Left ventricle myocardium inferior (tissue), 1 donor: ENCODE measurements at regions not wholly inside any gene's neighbourhood (a gene's known extent, or its start where the extent isn't known, plus 50 kb on each side); places are given as distances from the start of the nearest gene placed in this dataset.

Experiments
- DNase-seq: peaks from one replicate; pipeline ENCODE4 v3.0.0-alpha.2; 2020
- H3K27ac ChIP-seq: fragments of 200-600 bp; replicated peaks from 2 replicates; pipeline ENCODE4 v1.8.0; 2021
- H3K27me3 ChIP-seq: fragments of 200-600 bp; 2 replicates; pipeline ENCODE4 v1.8.0; 2021; ENCODE audit warnings: low read depth
- H3K36me3 ChIP-seq: fragments of 200-600 bp; 2 replicates; pipeline ENCODE4 v1.8.0; 2021
- H3K4me1 ChIP-seq: fragments of 200-600 bp; 2 replicates; pipeline ENCODE4 v1.8.0; 2021
- H3K4me3 ChIP-seq: fragments of 200-600 bp; 2 replicates; pipeline ENCODE4 v1.8.0; 2021; ENCODE audit warnings: mild to moderate bottlenecking, moderate library complexity
- H3K9me3 ChIP-seq: fragments of 200-600 bp; replicated peaks from 2 replicates; pipeline ENCODE4 v1.8.0; 2021
- CTCF ChIP-seq: fragments of 200-600 bp; IDR thresholded peaks from 2 replicates; pipeline ENCODE4 v1.8.0; 2021; ENCODE audit warnings: antibody characterized with exemption, mild to moderate bottlenecking, borderline replicate concordance
- intact Hi-C: fragments of 100-400 bp; cut with micrococcal nuclease; formaldehyde crosslinking; loops from one replicate; pipeline ENCODE4 v1.11.0; 2022
- donor health status: DM: no; HTN: yes; CAD: no; lungs with severe emphysema.

DNA sequence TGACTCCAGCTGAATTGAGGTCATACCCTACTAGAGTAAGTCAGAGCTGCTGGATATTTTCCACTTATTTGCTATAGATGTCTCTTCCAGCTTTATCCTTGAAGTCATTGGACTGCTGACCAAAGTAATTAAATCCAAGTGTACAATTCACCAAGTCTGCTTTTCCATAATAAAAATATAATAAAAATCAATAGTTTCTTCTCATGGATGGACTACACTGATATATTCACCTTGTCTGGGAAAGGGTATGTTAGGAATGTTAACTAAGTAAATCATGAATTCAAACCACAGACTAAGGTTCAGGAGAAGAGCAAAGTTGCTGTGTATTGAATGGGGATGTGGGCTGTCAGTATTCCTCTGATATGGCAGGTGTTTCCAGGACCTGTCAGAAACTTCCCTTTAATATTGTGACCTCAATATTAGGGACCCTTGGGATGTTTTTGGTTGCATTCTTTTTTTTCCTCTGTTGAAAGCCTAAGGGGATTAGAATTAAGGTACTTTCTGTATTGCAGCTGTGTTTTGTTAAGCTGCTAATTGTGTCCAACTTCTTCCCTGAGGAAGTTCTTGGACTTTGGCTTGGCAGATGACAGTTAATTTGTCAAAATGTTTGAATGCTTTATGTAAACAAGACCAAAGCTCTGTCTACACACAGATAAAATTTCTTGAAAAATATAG is 284.0 kb downstream of the ATP23 start:
- no peaks in the 10 kb centered on the region for H3K27me3 ChIP-seq
- no peak for DNase-seq
- intact Hi-C loops, result no loop called here
- H3K36me3 ChIP-seq, result no peaks in the 10 kb centered on the region
- no peak for TF ChIP-seq CTCF
- no peak overlapping the region for H3K27ac ChIP-seq
- H3K9me3 ChIP-seq, result peaks cover 7% of the 10 kb centered on the region
- peaks cover 6% of the 10 kb centered on the region for H3K4me1 ChIP-seq
- no peak overlapping the region for H3K4me3 ChIP-seq

DNA sequence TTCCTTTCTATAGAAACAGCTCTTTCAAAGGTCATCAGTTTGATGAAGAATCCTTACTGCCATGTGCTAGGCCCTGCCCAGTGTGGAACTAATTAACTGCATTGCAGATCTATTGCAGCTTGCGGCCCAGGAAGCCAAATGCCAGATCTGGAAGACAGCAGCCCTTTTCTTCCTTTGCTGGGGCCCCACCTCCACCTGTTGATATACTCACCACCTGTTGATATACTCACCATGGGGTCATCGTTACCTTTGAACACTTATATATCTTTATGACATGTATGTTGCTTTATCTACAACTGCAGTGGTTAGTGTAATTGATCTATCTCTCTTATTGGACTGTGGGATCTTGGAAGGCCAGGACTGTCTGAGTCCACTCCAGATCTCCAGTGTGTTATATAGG is 292.5 kb downstream of the ATP23 start:
- peaks cover 4% of the 10 kb centered on the region for H3K9me3 ChIP-seq
- H3K36me3 ChIP-seq, result no peaks in the 10 kb centered on the region
- TF ChIP-seq CTCF, result no peak
- H3K4me1 ChIP-seq, result peaks cover 7% of the 10 kb centered on the region
- intact Hi-C loops, result no loop called here
- H3K4me3 ChIP-seq, result no peak overlapping the region
- no peak for DNase-seq
- no peak overlapping the region for H3K27ac ChIP-seq
- H3K27me3 ChIP-seq, result no peaks in the 10 kb centered on the region

DNA sequence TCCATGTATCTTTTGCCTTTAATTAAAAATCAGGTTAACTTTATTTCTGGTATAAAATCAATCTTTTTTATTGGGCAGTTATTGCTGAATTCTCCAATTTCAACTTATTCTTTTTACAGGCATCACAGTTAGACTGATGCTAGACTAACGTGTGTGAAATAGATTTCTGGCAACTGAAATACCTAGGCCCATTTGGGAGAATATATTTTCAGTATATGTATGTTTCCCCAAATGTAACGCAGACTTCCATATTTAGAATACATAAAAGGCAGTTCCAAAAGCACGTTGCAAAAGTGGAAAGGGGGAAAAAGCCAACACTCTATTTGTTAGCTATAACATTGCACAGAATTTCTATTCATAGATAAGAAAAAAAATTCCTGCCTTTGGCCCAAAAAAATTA is 297.0 kb downstream of the ATP23 start:
- peaks cover under 1% of the 10 kb centered on the region for H3K4me1 ChIP-seq
- TF ChIP-seq CTCF, result no peak
- H3K36me3 ChIP-seq, result no peaks in the 10 kb centered on the region
- no peaks in the 10 kb centered on the region for H3K9me3 ChIP-seq
- no peak for DNase-seq
- intact Hi-C loops, result no loop called here
- no peak overlapping the region for H3K4me3 ChIP-seq
- no peak overlapping the region for H3K27ac ChIP-seq
- no peaks in the 10 kb centered on the region for H3K27me3 ChIP-seq

GRCh38 chr12:58241099-58241498 is 299.7 kb downstream of the ATP23 start:
- no peaks in the 10 kb centered on the region for H3K9me3 ChIP-seq
- no peaks in the 10 kb centered on the region for H3K36me3 ChIP-seq
- no peak for DNase-seq
- no peak for TF ChIP-seq CTCF
- no peak overlapping the region for H3K27ac ChIP-seq
- H3K4me1 ChIP-seq, result no peaks in the 10 kb centered on the region
- H3K4me3 ChIP-seq, result no peak overlapping the region
- no peaks in the 10 kb centered on the region for H3K27me3 ChIP-seq
- intact Hi-C loops, result no loop called here

DNA sequence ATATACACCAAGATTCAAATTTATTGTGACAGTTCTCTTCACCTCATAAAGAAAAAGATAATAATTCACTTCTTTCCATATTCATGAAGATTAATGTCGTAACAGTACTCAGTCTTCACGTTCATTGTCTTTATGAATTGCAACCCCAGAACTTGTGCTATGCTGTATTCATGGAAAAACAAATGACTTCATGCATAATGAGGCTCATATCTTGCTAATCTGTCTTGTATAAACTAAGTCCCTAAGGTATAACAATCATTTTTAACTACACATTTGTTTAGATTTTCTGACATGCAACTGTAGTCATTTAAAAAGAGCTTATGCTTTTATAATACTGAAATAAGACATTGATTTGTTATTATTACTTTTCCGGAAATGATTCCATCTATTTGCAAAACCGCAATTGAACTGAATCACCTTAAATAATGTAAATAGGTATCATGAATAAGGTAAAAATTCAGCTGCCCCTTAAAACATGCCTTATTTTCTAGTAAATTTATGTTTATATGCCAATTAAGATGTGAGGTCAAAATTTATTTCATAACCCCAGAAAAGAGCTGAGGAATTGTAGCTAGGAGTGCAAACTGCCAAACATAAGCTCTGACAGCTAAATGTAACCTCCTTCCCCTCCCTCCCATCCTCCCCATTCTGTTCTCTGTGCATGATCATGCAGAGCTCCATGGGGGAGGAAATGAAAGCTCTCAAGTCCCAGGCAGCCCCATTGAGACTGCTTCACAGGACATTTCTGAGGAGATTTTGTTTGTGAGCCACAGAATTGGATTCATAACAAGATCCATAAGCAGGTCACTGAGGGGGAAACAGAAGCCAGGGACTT is 301.6 kb downstream of the ATP23 start:
- TF ChIP-seq CTCF, result no peak
- Histone ChIP-seq H3K27me3 (no peaks in the 10 kb centered on the region), H3K9me3 (no peaks in the 10 kb centered on the region), H3K27ac (no peak overlapping the region), H3K4me1 (no peaks in the 10 kb centered on the region), H3K36me3 (no peaks in the 10 kb centered on the region), H3K4me3 (no peak overlapping the region)
- intact Hi-C loops, result no loop called here
- DNase-seq, result no peak
